ENCODE measurements at regions not wholly inside any gene's neighbourhood (a gene's known extent, or its start where the extent isn't known, plus 50 kb on each side); places are given as distances from the start of the nearest gene placed in this dataset.

GRCh38 chr1:213409208-213409631, 358.2 kb downstream of the RPS6KC1 start:
- Histone ChIP-seq H3K9ac (ENCODE audit: insufficient read depth, low read length, poor library complexity, severe bottlenecking) (no peak overlapping the region), H3K27ac (ENCODE audit: low read depth in 1 of 2, low read length in 2 of 2) (no peak overlapping the region), H4K20me1 (ENCODE audit: insufficient read depth, low read length) (no peaks in the 10 kb centered on the region), H3K4me3 (replicated peaks in 1 of 3; ENCODE audit: low read depth in 2 of 3, low read length in 3 of 3) (no peak overlapping the region), H3K4me1 (ENCODE audit: control insufficient read depth in 1 of 2, insufficient read depth in 2 of 2, low read length in 2 of 2) (no peaks in the 10 kb centered on the region), H3K4me2 (replicated peaks; ENCODE audit: extremely low read depth, low read length, poor library complexity, severe bottlenecking) (no peak overlapping the region), H3K27me3 (ENCODE audit: control insufficient read depth in 2 of 2, insufficient read depth in 2 of 2, low read length in 2 of 2) (no peaks in the 10 kb centered on the region), H3K79me2 (ENCODE audit: insufficient read depth, low read length) (no peaks in the 10 kb centered on the region), H3K36me3 (replicated peaks in 1 of 2; ENCODE audit: control insufficient read depth in 1 of 2, insufficient read depth in 2 of 2, low read length in 2 of 2) (no peaks in the 10 kb centered on the region), H3K9me3 (replicated peaks in 1 of 2; ENCODE audit: control insufficient read depth in 1 of 2, insufficient read depth in 1 of 2, low read length in 2 of 2) (no peaks in the 10 kb centered on the region), H2AFZ (ENCODE audit: insufficient read depth, low read depth, low read length, poor library complexity, severe bottlenecking) (no peak overlapping the region)
- no peak for TF ChIP-seq CTCF (IDR thresholded peaks at IDR 0.05)
- H3K4me1 Mint-ChIP-seq = no peaks in the 10 kb centered on the region
- WGBS (ENCODE audit: insufficient coverage) = 87% methylated on average over 4 of the region's 5 CpGs
- no peaks in the 10 kb centered on the region for H3K36me3 Mint-ChIP-seq
- H3K27ac Mint-ChIP-seq = peak overlapping the region in 1 of 7 donors; percentile 20
- peaks cover 0 to 8% (median 0%) of the 10 kb centered on the region in 3 donors for H3K27me3 Mint-ChIP-seq (ENCODE audit: low read depth in 3 of 3)
- intact Hi-C loops (cut with micrococcal nuclease) = no loop called here
- H3K4me3 Mint-ChIP-seq = no peak overlapping the region
- DNase-seq = no peak
- H3K9me3 Mint-ChIP-seq = peaks cover 0 to 23% (median 9%) of the 10 kb centered on the region in 7 donors

GRCh38 chr1:213409971-213410370, 358.9 kb downstream of the RPS6KC1 start:
- DNase-seq = no peak
- Histone ChIP-seq H3K79me2 (ENCODE audit: insufficient read depth, low read length) (no peaks in the 10 kb centered on the region), H3K36me3 (replicated peaks in 1 of 2; ENCODE audit: control insufficient read depth in 1 of 2, insufficient read depth in 2 of 2, low read length in 2 of 2) (no peaks in the 10 kb centered on the region), H2AFZ (ENCODE audit: insufficient read depth, low read depth, low read length, poor library complexity, severe bottlenecking) (no peak overlapping the region), H3K27me3 (ENCODE audit: control insufficient read depth in 2 of 2, insufficient read depth in 2 of 2, low read length in 2 of 2) (no peaks in the 10 kb centered on the region), H3K9ac (ENCODE audit: insufficient read depth, low read length, poor library complexity, severe bottlenecking) (no peak overlapping the region), H3K9me3 (replicated peaks in 1 of 2; ENCODE audit: control insufficient read depth in 1 of 2, insufficient read depth in 1 of 2, low read length in 2 of 2) (no peaks in the 10 kb centered on the region), H3K4me1 (ENCODE audit: control insufficient read depth in 1 of 2, insufficient read depth in 2 of 2, low read length in 2 of 2) (no peaks in the 10 kb centered on the region), H3K4me2 (replicated peaks; ENCODE audit: extremely low read depth, low read length, poor library complexity, severe bottlenecking) (no peak overlapping the region), H4K20me1 (ENCODE audit: insufficient read depth, low read length) (no peaks in the 10 kb centered on the region), H3K27ac (ENCODE audit: low read depth in 1 of 2, low read length in 2 of 2) (no peak overlapping the region), H3K4me3 (replicated peaks in 1 of 3; ENCODE audit: low read depth in 2 of 3, low read length in 3 of 3) (no peak overlapping the region)
- Mint-ChIP-seq H3K27me3 (ENCODE audit: low read depth in 3 of 3) (peaks cover 0 to 4% (median 0%) of the 10 kb centered on the region in 3 donors), H3K36me3 (no peaks in the 10 kb centered on the region), H3K9me3 (peaks cover 0 to 26% (median 6%) of the 10 kb centered on the region in 7 donors), H3K4me3 (no peak overlapping the region), H3K27ac (no peak overlapping the region), H3K4me1 (no peaks in the 10 kb centered on the region)
- WGBS (ENCODE audit: insufficient coverage) = 88% methylated on average over 2 of the region's 2 CpGs
- TF ChIP-seq CTCF (IDR thresholded peaks at IDR 0.05) = no peak
- intact Hi-C loops (cut with micrococcal nuclease) = no loop called here
